HEK293 (cell line): ENCODE measurements at regions not wholly inside any gene's neighbourhood (a gene's known extent, or its start where the extent isn't known, plus 50 kb on each side); places are given as distances from the start of the nearest gene placed in this dataset.
"Not testable (repeated sequence)": the region's sequence is repeated elsewhere in the genome, so short reads cannot be mapped to it uniquely, and the experiment has no call there.

Experiments used
- CTCF ChIA-PET: fragments of 350-600 bp; formaldehyde crosslinking; extraction: SDS; loops from one replicate; lab custom pipeline; 2021; ENCODE audit warnings: antibody characterized with exemption; lab: Yijun Ruan, JAX
- POLR2A ChIA-PET: fragments of 300-600 bp; formaldehyde crosslinking; extraction: SDS; loops from one replicate; lab custom pipeline; 2020; ENCODE audit warnings: antibody characterized with exemption, inconsistent platforms; lab: Yijun Ruan, JAX
- H3K27ac ChIP-seq: fragments of 200-500 bp; sonication (Bioruptor generic); 2 replicates; pipeline ENCODE4 v1.5.1; 2014; ENCODE audit warnings: low read depth, low read length, control low read depth, inconsistent platforms; ENCODE audit errors: extremely low read depth
- H3K36me3 ChIP-seq, 2 experiments: fragments of 200-500 bp in 1 of 2; sonication (Bioruptor generic) in 1 of 2; 1 replicate in 1 of 2; 2 replicates in 1 of 2; pipeline ENCODE4 v1.5.1; 2014 to 2017; ENCODE audit warnings: inconsistent platforms in 2 of 2, low read length in 2 of 2; ENCODE audit not compliant: control insufficient read depth in 2 of 2, insufficient read depth in 1 of 2
- H3K4me1 ChIP-seq: fragments of 200-500 bp; sonication (Bioruptor generic); 2 replicates; pipeline ENCODE4 v1.5.1; 2014; ENCODE audit warnings: mild to moderate bottlenecking, low read length, inconsistent platforms; ENCODE audit not compliant: control insufficient read depth, insufficient read depth
- H3K4me3 ChIP-seq: 2 replicates; pipeline ENCODE4 v1.5.1; 2011; ENCODE audit warnings: low read depth, mild to moderate bottlenecking, control low read depth, low read length, moderate library complexity
- H3K9me3 ChIP-seq: fragments of 200-500 bp; sonication (Bioruptor generic); 2 replicates; pipeline ENCODE4 v1.5.1; 2014; ENCODE audit warnings: low read depth, low read length, inconsistent platforms; ENCODE audit not compliant: control insufficient read depth, insufficient read depth
- HOXC10 ChIP-seq: sonication (generic); formaldehyde crosslinking; IDR thresholded peaks from 2 replicates; pipeline ENCODE4 v1.8.1; 2023; ENCODE audit warnings: mild to moderate bottlenecking, missing genetic modification reagents
- KLF8 ChIP-seq: fragments of 450-650 bp; formaldehyde crosslinking; IDR thresholded peaks from 2 replicates; pipeline ENCODE4 v1.5.1; 2016; ENCODE audit warnings: missing biosample characterization, missing genetic modification characterization
- MYNN ChIP-seq: fragments of 450-650 bp; formaldehyde crosslinking; IDR thresholded peaks from 2 replicates; pipeline ENCODE4 v1.5.1; 2016; ENCODE audit warnings: missing biosample characterization, missing genetic modification characterization, borderline replicate concordance
- ZBTB21 ChIP-seq: fragments of 450-650 bp; formaldehyde crosslinking; IDR thresholded peaks from 2 replicates; pipeline ENCODE4 v1.5.1; 2017; ENCODE audit warnings: missing biosample characterization, missing genetic modification characterization
- ZFHX2 ChIP-seq: fragments of 450-650 bp; formaldehyde crosslinking; conservative IDR thresholded peaks from 2 replicates; pipeline ENCODE4 v1.5.1; 2016; ENCODE audit warnings: missing biosample characterization, missing genetic modification characterization
- ZFP37 ChIP-seq: fragments of 450-650 bp; formaldehyde crosslinking; IDR thresholded peaks from 2 replicates; pipeline ENCODE4 v1.5.1; 2016; ENCODE audit warnings: missing biosample characterization, missing genetic modification characterization
- ZNF133 ChIP-seq: fragments of 450-650 bp; formaldehyde crosslinking; IDR thresholded peaks from 2 replicates; pipeline ENCODE4 v1.5.1; 2016; ENCODE audit warnings: missing biosample characterization, missing genetic modification characterization
- ZNF18 ChIP-seq: fragments of 450-650 bp; formaldehyde crosslinking; IDR thresholded peaks from 2 replicates; pipeline ENCODE4 v1.5.1; 2016; ENCODE audit warnings: missing biosample characterization, missing genetic modification characterization
- ZNF19 ChIP-seq: fragments of 450-650 bp; formaldehyde crosslinking; IDR thresholded peaks from 2 replicates; pipeline ENCODE4; 2016; ENCODE audit warnings: missing biosample characterization, missing genetic modification characterization, low read depth
- ZNF221 ChIP-seq: fragments of 450-650 bp; formaldehyde crosslinking; IDR thresholded peaks from 2 replicates; pipeline ENCODE4 v1.5.1; 2017; ENCODE audit warnings: missing biosample characterization, missing genetic modification characterization, borderline replicate concordance
- ZNF24 ChIP-seq: fragments of 450-650 bp; formaldehyde crosslinking; IDR thresholded peaks from 2 replicates; pipeline ENCODE4 v1.5.1; 2016; ENCODE audit warnings: missing biosample characterization, missing genetic modification characterization
- ZNF266 ChIP-seq: fragments of 450-650 bp; formaldehyde crosslinking; IDR thresholded peaks from 2 replicates; pipeline ENCODE4 v1.5.1; 2016; ENCODE audit warnings: missing biosample characterization, missing genetic modification characterization, low read depth
- ZNF302 ChIP-seq: fragments of 450-650 bp; formaldehyde crosslinking; IDR thresholded peaks from 2 replicates; pipeline ENCODE4 v1.5.1; 2016; ENCODE audit warnings: missing biosample characterization, missing genetic modification characterization, low read depth
- ZNF37A ChIP-seq: fragments of 450-650 bp; IDR thresholded peaks from 2 replicates; pipeline ENCODE4 v1.5.1; 2018; ENCODE audit warnings: missing biosample characterization, missing genetic modification characterization
- ZNF423 ChIP-seq: fragments of 450-650 bp; formaldehyde crosslinking; IDR thresholded peaks from 2 replicates; pipeline ENCODE4 v1.5.1; 2016; ENCODE audit warnings: missing biosample characterization, missing genetic modification characterization
- ZNF473 ChIP-seq: fragments of 450-650 bp; formaldehyde crosslinking; IDR thresholded peaks from 2 replicates; pipeline ENCODE4 v1.5.1; 2017; ENCODE audit warnings: missing biosample characterization, missing genetic modification characterization
- ZNF488 ChIP-seq: fragments of 450-650 bp; formaldehyde crosslinking; IDR thresholded peaks from 2 replicates; pipeline ENCODE4 v1.5.1; 2016; ENCODE audit warnings: missing biosample characterization, missing genetic modification characterization
- ZNF549 ChIP-seq: fragments of 450-650 bp; IDR thresholded peaks from 2 replicates; pipeline ENCODE4 v1.5.1; 2018; ENCODE audit warnings: missing biosample characterization, missing genetic modification characterization, mild to moderate bottlenecking, inconsistent platforms, moderate library complexity
- ZNF610 ChIP-seq: fragments of 450-650 bp; formaldehyde crosslinking; IDR thresholded peaks from 2 replicates; pipeline ENCODE4 v1.5.1; 2016; ENCODE audit warnings: missing biosample characterization, missing genetic modification characterization, borderline replicate concordance
- ZNF626 ChIP-seq: fragments of 450-650 bp; sonication (Bioruptor Pico); formaldehyde crosslinking; IDR thresholded peaks from 2 replicates; pipeline ENCODE4 v1.5.1; 2018; ENCODE audit warnings: missing biosample characterization, missing genetic modification characterization, inconsistent platforms
- ZNF830 ChIP-seq: fragments of 450-650 bp; IDR thresholded peaks from 2 replicates; pipeline ENCODE4 v1.5.0; 2018; ENCODE audit warnings: missing biosample characterization, missing genetic modification characterization, low read depth, mild to moderate bottlenecking, moderate library complexity

- TF ChIP-seq ZNF423 (tag by site-specific recombination) (no peak), ZNF266 (tag by site-specific recombination) (no peak), ZNF302 (tag by site-specific recombination) (no peak), ZFHX2 (tag by site-specific recombination) (no peak), ZNF830 (tag by site-specific recombination) (no peak), MYNN (no peak), ZNF24 (tag by site-specific recombination) (no peak), ZNF626 (no peak), ZNF19 (tag by site-specific recombination) (no peak)
Observed at GRCh38 chr5:162816816-162817215, 620.6 kb upstream of the CCNG1 start (continued).

- Histone ChIP-seq H3K27ac (no peak overlapping the region), H3K36me3 (no peaks in the 10 kb centered on the region), H3K4me1 (no peaks in the 10 kb centered on the region), H3K4me3 (no peak overlapping the region), H3K9me3 (no peaks in the 10 kb centered on the region)
- TF ChIP-seq ZNF473 (tag by site-specific recombination) = no peak
- no peak for TF ChIP-seq ZNF610 (tag by site-specific recombination)
- TF ChIP-seq ZNF37A (tag by site-specific recombination) = no peak
- no peak for TF ChIP-seq ZFP37 (tag by site-specific recombination)
- TF ChIP-seq ZBTB21 = no peak
- no peak for TF ChIP-seq ZNF133 (tag by site-specific recombination)
- CTCF ChIA-PET = no interaction called here
- POLR2A ChIA-PET = no interaction called here
Observed at GRCh38 chr5:162817364-162817763, 620.0 kb upstream of the CCNG1 start.

GRCh38 chr5:162821664-162822063, 615.7 kb upstream of the CCNG1 start:
- H3K27ac ChIP-seq, CTCF ChIA-PET, H3K9me3 ChIP-seq, H3K36me3 ChIP-seq, H3K4me1 ChIP-seq, POLR2A ChIA-PET, H3K4me3 ChIP-seq: not testable (repeated sequence)

GRCh38 chr5:162824360-162824759, 613.0 kb upstream of the CCNG1 start:
- TF ChIP-seq ZNF488 (tag by site-specific recombination) (no peak), ZNF18 (no peak), KLF8 (tag by site-specific recombination) (no peak), ZNF221 (tag by site-specific recombination) (no peak), ZNF549 (tag by site-specific recombination) (no peak), HOXC10 (CRISPR knock-in tag) (no peak)
- Histone ChIP-seq H3K27ac (no peak overlapping the region), H3K9me3 (no peaks in the 10 kb centered on the region), H3K4me1 (no peaks in the 10 kb centered on the region), H3K4me3 (no peak overlapping the region), H3K36me3 (no peaks in the 10 kb centered on the region)
- POLR2A ChIA-PET = no interaction called here
- CTCF ChIA-PET = no interaction called here
